Esophagus (tissue), 2 donors: ENCODE measurements at regions not wholly inside any gene's neighbourhood (a gene's known extent, or its start where the extent isn't known, plus 50 kb on each side); places are given as distances from the start of the nearest gene placed in this dataset.

Experiments
- H3K27ac ChIP-seq, 2 donors: one replicate each; pipeline ENCODE4 v1.5.1; 2013; ENCODE audit warnings: low read depth in 2 of 2, mild to moderate bottlenecking in 2 of 2, inconsistent platforms in 1 of 2, low read length in 1 of 2, moderate library complexity in 1 of 2
- H3K27me3 ChIP-seq, 2 donors: one replicate each; pipeline ENCODE4 v1.6.1; 2013; ENCODE audit warnings: low read length in 2 of 2, control low read depth in 1 of 2, mild to moderate bottlenecking in 1 of 2; ENCODE audit not compliant: insufficient read depth in 2 of 2, control insufficient read depth in 1 of 2
- H3K36me3 ChIP-seq, 2 donors: one replicate each; pipeline ENCODE4 v1.6.1; 2013; ENCODE audit warnings: low read length in 1 of 2; ENCODE audit not compliant: control insufficient read depth in 2 of 2, insufficient read depth in 2 of 2
- H3K4me1 ChIP-seq, 2 donors: one replicate each; pipeline ENCODE4 v1.6.1; 2013; ENCODE audit warnings: low read length in 1 of 2; ENCODE audit not compliant: control insufficient read depth in 2 of 2, insufficient read depth in 2 of 2
- H3K4me3 ChIP-seq, 2 donors: one replicate each; pipeline ENCODE4 v1.5.1; 2013; ENCODE audit warnings: low read length in 2 of 2, mild to moderate bottlenecking in 2 of 2, low read depth in 1 of 2, moderate library complexity in 1 of 2
- H3K9me3 ChIP-seq, 2 donors: one replicate each; pipeline ENCODE4 v1.6.1; 2013; ENCODE audit warnings: mild to moderate bottlenecking in 2 of 2, low read depth in 1 of 2, low read length in 1 of 2, moderate library complexity in 1 of 2; ENCODE audit not compliant: control insufficient read depth in 2 of 2, insufficient read depth in 1 of 2
- WGBS, 2 donors: extraction: QIAGEN DNeasy Blood & Tissue Kit; methylation state at CpG; one replicate each; pipeline ENCODE4 v1.1.7; 2013; 5-methylcytosine and 5-hydroxymethylcytosine counted together
- donor health status: healthy with polysubstance abuse.
- donor health status: Bipolar disorder and iron deficiency.

GRCh38 chr17:79174905-79175856, 100.6 kb downstream of the ENGASE start:
- peaks cover 0 to under 1% of the 10 kb centered on the region in 2 donors for H3K27me3 ChIP-seq
- 70 to 74% methylated on average over 28 of the region's 28 CpGs for WGBS, 2 donors
- H3K9me3 ChIP-seq: peaks cover 0 to 6% of the 10 kb centered on the region in 2 donors
- H3K27ac ChIP-seq: no peak overlapping the region
- H3K4me1 ChIP-seq: no peaks in the 10 kb centered on the region
- no peak overlapping the region for H3K4me3 ChIP-seq
- no peaks in the 10 kb centered on the region for H3K36me3 ChIP-seq

GRCh38 chr17:79174193-79174765, 99.7 kb downstream of the ENGASE start:
- no peak overlapping the region for H3K27ac ChIP-seq
- 84 to 91% methylated on average over 10 of the region's 10 CpGs for WGBS, 2 donors
- no peaks in the 10 kb centered on the region for H3K27me3 ChIP-seq
- H3K36me3 ChIP-seq: no peaks in the 10 kb centered on the region
- H3K4me1 ChIP-seq: no peaks in the 10 kb centered on the region
- no peak overlapping the region for H3K4me3 ChIP-seq
- peaks cover 0 to 3% of the 10 kb centered on the region in 2 donors for H3K9me3 ChIP-seq

- 40 to 43% methylated on average over 13 of the region's 13 CpGs for WGBS, 2 donors
- H3K9me3 ChIP-seq: peaks cover 0 to 4% of the 10 kb centered on the region in 2 donors
- H3K36me3 ChIP-seq: no peaks in the 10 kb centered on the region
- H3K27ac ChIP-seq: no peak overlapping the region
- H3K4me3 ChIP-seq: no peak overlapping the region
- no peaks in the 10 kb centered on the region for H3K4me1 ChIP-seq
- H3K27me3 ChIP-seq: no peaks in the 10 kb centered on the region
These were observed 96.6 kb downstream of the ENGASE start for GRCh38 chr17:79171188-79171587.

GRCh38 chr17:79169861-79170260, 95.2 kb downstream of the ENGASE start:
- Histone ChIP-seq H3K27me3 (no peaks in the 10 kb centered on the region), H3K27ac (no peak overlapping the region), H3K4me1 (no peaks in the 10 kb centered on the region), H3K36me3 (no peaks in the 10 kb centered on the region), H3K9me3 (peaks cover 0 to 4% of the 10 kb centered on the region in 2 donors), H3K4me3 (no peak overlapping the region)
- WGBS, 2 donors: 77 to 82% methylated on average over 6 of the region's 6 CpGs

GRCh38 chr17:79169366-79169765, 94.7 kb downstream of the ENGASE start:
- H3K27ac ChIP-seq: no peak overlapping the region
- H3K36me3 ChIP-seq: no peaks in the 10 kb centered on the region
- H3K9me3 ChIP-seq: peaks cover 0 to 4% of the 10 kb centered on the region in 2 donors
- 65 to 66% methylated on average over 11 of the region's 11 CpGs for WGBS, 2 donors
- H3K27me3 ChIP-seq: no peaks in the 10 kb centered on the region
- H3K4me1 ChIP-seq: no peaks in the 10 kb centered on the region
- no peak overlapping the region for H3K4me3 ChIP-seq

- Histone ChIP-seq H3K4me1 (no peaks in the 10 kb centered on the region), H3K27me3 (no peaks in the 10 kb centered on the region), H3K4me3 (no peak overlapping the region), H3K27ac (no peak overlapping the region), H3K9me3 (peaks cover 0 to 4% of the 10 kb centered on the region in 2 donors), H3K36me3 (no peaks in the 10 kb centered on the region)
- 80 to 84% methylated on average over 20 of the region's 20 CpGs for WGBS, 2 donors
These were observed 93.9 kb downstream of the ENGASE start for GRCh38 chr17:79168486-79169055.

- no peaks in the 10 kb centered on the region for H3K4me1 ChIP-seq
- H3K36me3 ChIP-seq: no peaks in the 10 kb centered on the region
- no peak overlapping the region for H3K27ac ChIP-seq
- no peak overlapping the region for H3K4me3 ChIP-seq
- H3K27me3 ChIP-seq: no peaks in the 10 kb centered on the region
- 78 to 86% methylated on average over 14 of the region's 14 CpGs for WGBS, 2 donors
- H3K9me3 ChIP-seq: peaks cover 0 to 4% of the 10 kb centered on the region in 2 donors
These were observed 92.9 kb downstream of the ENGASE start for GRCh38 chr17:79167486-79167885.

- Histone ChIP-seq H3K27me3 (no peaks in the 10 kb centered on the region), H3K9me3 (peaks cover 0 to 4% of the 10 kb centered on the region in 2 donors), H3K36me3 (no peaks in the 10 kb centered on the region), H3K27ac (no peak overlapping the region), H3K4me3 (no peak overlapping the region), H3K4me1 (no peaks in the 10 kb centered on the region)
- WGBS, 2 donors: 45 to 46% methylated on average over 24 of the region's 24 CpGs
These were observed 91.3 kb downstream of the ENGASE start for GRCh38 chr17:79165756-79166473.

GRCh38 chr17:79164913-79165695, 90.5 kb downstream of the ENGASE start:
- H3K27ac ChIP-seq: no peak overlapping the region
- no peaks in the 10 kb centered on the region for H3K4me1 ChIP-seq
- H3K36me3 ChIP-seq: no peaks in the 10 kb centered on the region
- no peak overlapping the region for H3K4me3 ChIP-seq
- H3K9me3 ChIP-seq: peaks cover 0 to 4% of the 10 kb centered on the region in 2 donors
- WGBS, 2 donors: 49% methylated on average over 21 of the region's 21 CpGs
- no peaks in the 10 kb centered on the region for H3K27me3 ChIP-seq
